ENCODE measurements at regions not wholly inside any gene's neighbourhood (a gene's known extent, or its start where the extent isn't known, plus 50 kb on each side); places are given as distances from the start of the nearest gene placed in this dataset.

GRCh38 chr16:61332461-61332860, 703.8 kb downstream of the CDH8 start:
- DNase-seq (ENCODE audit: low read depth): no peak

GRCh38 chr16:61324044-61324443, 712.2 kb downstream of the CDH8 start:
- DNase-seq (ENCODE audit: low read depth): no peak

GRCh38 chr16:61323456-61323855, 712.8 kb downstream of the CDH8 start:
- DNase-seq (ENCODE audit: low read depth): no peak

- no peak for DNase-seq (ENCODE audit: low read depth)
Measured at GRCh38 chr16:61320791-61321190, 715.4 kb downstream of the CDH8 start.

- peak; percentile 62 for DNase-seq (ENCODE audit: low read depth)
Measured at GRCh38 chr16:61313931-61314330, 722.3 kb downstream of the CDH8 start.

- DNase-seq (ENCODE audit: low read depth): no peak
Measured at GRCh38 chr16:61309386-61309785, 726.9 kb downstream of the CDH8 start.

GRCh38 chr16:61306204-61306603, 730.0 kb downstream of the CDH8 start:
- no peak for DNase-seq (ENCODE audit: low read depth)

- DNase-seq (ENCODE audit: low read depth): no peak
Measured at GRCh38 chr16:61296814-61297213, 739.4 kb downstream of the CDH8 start.

GRCh38 chr16:61296305-61296704, 739.9 kb downstream of the CDH8 start:
- DNase-seq (ENCODE audit: low read depth): no peak

- peak; percentile 74 for DNase-seq (ENCODE audit: low read depth)
Measured at GRCh38 chr16:61295311-61295710, 740.9 kb downstream of the CDH8 start.

GRCh38 chr16:61289141-61289540, 747.1 kb downstream of the CDH8 start:
- peak; percentile 58 for DNase-seq (ENCODE audit: low read depth)

GRCh38 chr16:61277849-61278248, 758.4 kb downstream of the CDH8 start:
- DNase-seq (ENCODE audit: low read depth): no peak

GRCh38 chr16:61274211-61274610, 762.0 kb downstream of the CDH8 start:
- peak; percentile 1 for DNase-seq (ENCODE audit: low read depth)

- no peak for DNase-seq (ENCODE audit: low read depth)
Measured at GRCh38 chr16:61270726-61271125, 765.5 kb downstream of the CDH8 start.

- no peak for DNase-seq (ENCODE audit: low read depth)
Measured at GRCh38 chr16:61263400-61263799, 772.8 kb downstream of the CDH8 start.

- DNase-seq (ENCODE audit: low read depth): no peak
Measured at GRCh38 chr16:61261315-61261714, 774.9 kb downstream of the CDH8 start.

GRCh38 chr16:61246592-61246991, 789.6 kb downstream of the CDH8 start:
- no peak for DNase-seq (ENCODE audit: low read depth)

GRCh38 chr16:61243954-61244353, 792.3 kb downstream of the CDH8 start:
- no peak for DNase-seq (ENCODE audit: low read depth)

GRCh38 chr16:61237884-61238485, 798.3 kb downstream of the CDH8 start:
- no peak for DNase-seq (ENCODE audit: low read depth)

- DNase-seq (ENCODE audit: low read depth): peak; percentile 22
Measured at GRCh38 chr16:61233713-61234112, 802.5 kb downstream of the CDH8 start.

- DNase-seq (ENCODE audit: low read depth): no peak
Measured at GRCh38 chr16:61228371-61228770, 807.9 kb downstream of the CDH8 start.

GRCh38 chr16:61215605-61216004, 820.6 kb downstream of the CDH8 start:
- no peak for DNase-seq (ENCODE audit: low read depth)

GRCh38 chr16:61214780-61215179, 821.5 kb downstream of the CDH8 start:
- DNase-seq (ENCODE audit: low read depth): no peak

- no peak for DNase-seq (ENCODE audit: low read depth)
Measured at GRCh38 chr16:61210076-61210475, 826.2 kb downstream of the CDH8 start.

Data from HT1080 (cell line).